ENCODE measurements at regions not wholly inside any gene's neighbourhood (a gene's known extent, or its start where the extent isn't known, plus 50 kb on each side); places are given as distances from the start of the nearest gene placed in this dataset.

- DNase-seq = no peak
Observed at GRCh38 chr2:236840215-236840614, 245.5 kb upstream of the COPS8 start.

- DNase-seq = no peak
Observed at GRCh38 chr2:236840857-236841256, 244.8 kb upstream of the COPS8 start.

- no peak for DNase-seq
Observed at GRCh38 chr2:236841389-236841788, 244.3 kb upstream of the COPS8 start.

- no peak for DNase-seq
Observed at GRCh38 chr2:236843161-236843968, 242.3 kb upstream of the COPS8 start.

DNA sequence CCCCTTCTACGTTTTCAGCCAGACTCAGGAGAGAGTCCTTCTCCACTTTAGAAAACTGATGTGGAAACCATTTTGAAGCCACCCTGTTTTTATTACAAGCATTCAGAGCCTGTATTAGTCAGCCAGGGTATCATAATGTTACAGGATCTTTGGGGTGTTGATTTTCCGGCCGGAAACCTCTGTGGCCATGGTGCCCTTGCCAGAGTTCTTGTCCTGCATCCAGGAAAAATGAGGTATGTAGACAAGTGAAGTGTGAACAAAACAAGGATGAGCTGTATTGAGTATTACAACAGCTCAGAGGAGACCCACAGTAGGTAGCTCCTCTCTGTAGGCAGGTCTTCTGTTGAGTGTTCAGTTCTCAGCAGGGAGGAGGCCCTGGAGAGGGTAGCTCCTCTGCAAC lies 241.0 kb upstream of the COPS8 start:
- no peak for DNase-seq

DNA sequence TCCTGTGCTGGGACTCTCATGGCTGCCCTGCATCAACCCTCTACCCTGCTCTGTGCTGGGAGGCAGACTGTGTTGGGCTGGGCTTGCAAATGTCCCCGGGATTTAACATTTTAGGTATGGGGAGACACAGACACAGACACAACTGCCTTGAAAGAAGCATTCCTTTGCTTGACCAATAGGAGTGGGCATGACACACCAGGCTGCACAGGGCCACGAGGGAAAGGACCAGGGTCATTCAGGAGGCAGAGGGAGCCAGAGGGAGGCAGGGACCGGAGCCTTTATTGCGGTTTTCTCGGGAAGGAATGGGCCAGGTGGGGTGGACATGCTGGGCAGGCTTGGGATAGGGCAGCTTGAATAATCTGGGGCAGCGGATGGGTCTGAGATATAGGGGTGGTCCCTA lies 238.7 kb upstream of the COPS8 start:
- DNase-seq = no peak

DNA sequence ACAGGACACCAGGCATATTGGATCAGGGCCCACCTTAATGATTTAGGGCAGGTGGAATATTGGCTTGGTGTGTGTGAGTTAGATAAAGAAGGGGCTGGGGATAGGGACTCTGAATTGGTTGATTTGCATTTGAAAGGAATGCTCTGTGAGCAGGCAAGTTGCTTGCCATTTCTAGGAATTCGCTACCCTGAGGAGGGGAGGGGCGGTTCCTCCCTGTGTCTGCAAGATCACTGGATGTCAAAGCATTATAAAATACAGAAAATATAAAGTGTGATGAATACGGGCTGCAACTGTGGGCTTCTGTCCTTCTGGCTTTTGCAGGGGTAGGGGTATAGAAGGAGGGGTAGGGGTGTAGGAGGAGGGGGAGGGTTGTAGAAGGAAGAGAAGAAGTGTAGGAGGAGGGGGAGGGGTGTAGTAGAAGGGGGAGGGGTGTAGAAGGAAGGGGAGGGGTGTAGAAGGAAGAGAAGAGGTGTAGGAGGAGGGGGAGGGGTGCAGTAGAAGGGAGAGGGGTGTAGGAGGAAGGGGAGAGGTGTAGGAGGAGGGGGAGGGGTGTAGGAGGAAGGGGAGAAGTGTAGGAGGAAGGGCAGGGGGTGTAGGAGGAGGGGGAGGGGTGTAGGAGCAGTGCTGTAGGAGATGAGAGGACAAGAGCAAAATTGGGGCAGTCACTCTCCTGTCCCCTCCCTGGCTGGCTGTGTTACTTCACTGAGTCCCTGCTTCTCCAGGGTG lies 238.0 kb upstream of the COPS8 start:
- no peak for DNase-seq

DNA sequence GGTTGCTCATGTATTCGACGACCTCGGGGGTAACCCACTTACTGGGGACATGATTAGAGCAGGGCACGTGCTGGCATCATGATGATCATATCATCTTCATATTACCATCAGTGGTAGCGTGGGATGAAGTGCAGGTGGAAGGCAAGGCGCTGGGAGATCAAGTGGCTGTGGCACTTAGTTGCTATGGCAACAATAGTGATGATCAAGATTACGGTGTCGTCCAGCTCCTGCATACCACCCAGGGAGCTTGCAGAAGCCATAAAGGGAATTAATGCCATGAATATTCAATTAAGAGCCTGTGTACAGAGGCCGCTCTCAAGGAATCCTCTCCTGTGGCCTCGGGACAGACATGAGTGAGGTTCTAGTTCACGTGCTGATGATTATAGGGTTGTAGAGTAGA lies 237.2 kb upstream of the COPS8 start:
- no peak for DNase-seq

GRCh38 chr2:236849508-236849907 lies 236.2 kb upstream of the COPS8 start:
- DNase-seq = no peak

DNA sequence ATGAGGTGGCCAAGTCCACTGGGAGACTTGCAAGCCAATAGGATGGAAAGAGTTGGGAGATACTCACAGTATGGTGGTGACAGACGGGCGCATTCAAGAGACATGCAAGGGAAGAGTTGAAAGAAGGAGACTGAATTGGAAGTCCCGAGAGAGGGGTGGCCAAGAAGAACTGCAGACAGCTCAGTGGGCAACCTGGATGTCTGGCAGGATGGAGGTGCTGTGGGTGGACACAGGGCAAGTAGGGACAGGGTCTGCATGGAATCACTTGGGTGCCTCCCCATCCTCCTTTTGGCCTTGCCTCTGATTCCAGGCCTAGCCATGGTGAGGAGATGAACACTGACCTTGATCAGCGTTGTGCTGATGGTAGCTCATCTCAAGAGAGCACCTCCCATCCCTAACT lies 235.7 kb upstream of the COPS8 start:
- no peak for DNase-seq

DNA sequence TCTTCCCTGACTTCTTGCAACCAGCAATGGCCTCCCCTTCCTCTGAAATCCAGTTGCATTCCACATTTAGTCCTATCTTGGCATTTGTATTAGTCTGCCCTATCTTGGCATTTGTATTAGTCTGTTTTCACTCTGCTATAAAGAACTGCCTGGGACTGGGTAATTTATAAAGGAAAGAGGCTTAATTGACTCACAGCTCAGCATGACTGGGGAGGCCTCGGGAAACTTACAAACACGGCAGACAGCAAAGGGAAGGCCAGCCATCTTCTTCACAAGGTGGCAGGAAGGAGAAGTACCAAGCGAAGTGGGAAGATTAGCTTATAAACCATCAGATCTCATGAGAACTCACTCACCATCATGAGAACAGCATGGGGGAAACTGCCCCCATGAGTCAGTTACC lies 234.5 kb upstream of the COPS8 start:
- DNase-seq = no peak

DNA sequence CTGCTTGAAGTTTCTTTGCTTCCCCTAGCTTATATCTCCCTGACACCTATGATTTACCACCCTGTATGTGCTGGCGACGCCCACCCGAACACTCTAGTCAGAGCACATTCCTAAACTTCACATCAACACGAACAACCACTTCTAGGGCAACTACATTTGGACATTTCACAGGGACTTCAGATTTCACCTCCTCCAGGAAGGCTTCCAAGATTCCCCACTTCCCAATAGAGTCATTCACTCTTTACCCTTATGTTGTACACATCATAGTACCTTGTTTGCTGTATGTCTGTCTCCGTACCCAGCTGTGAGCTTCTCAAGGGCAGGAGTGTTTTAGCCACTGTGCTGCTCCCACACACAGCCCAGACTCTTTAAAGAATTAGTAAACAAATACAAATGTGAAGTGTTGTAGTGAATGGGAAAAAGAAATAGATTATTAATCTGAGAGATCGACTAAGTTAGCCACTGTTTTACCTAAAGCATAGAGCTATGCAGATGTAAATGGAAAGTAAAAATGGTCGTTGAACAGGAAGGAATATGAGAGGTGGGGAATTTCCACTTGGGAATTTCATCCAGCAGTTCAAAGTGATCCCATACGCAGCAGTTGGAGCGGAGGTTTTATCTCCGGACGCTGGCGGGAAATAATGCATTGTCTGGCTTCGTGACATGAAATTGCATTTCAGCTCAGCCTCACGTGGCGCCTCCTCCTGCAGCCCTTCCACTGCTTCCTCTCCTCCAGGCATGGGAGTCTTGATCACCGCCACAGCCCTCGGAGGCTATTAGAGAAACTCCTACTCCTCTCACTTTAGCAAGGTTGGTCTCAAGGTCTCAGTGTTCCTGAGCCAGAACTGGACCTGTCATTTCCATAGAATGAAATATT lies 233.4 kb upstream of the COPS8 start:
- DNase-seq = no peak

DNA sequence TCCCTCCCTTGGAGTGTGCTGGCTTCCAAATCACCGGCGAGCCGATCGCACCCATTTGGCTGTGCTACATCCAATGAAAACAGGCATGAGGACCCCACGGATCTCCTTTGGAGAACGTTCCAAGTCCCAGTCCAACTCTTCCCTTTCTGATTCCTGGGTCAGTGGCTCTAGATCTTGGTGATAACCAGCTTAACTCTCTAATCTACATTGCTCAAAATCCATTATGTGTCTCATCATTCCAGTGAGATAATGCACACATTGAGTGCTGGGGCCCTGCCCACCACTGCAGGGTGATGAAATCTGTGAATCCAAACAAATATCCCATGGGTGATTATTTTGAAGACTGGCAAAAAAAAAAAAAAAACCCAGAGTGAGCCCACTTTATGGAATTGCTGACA lies 232.7 kb upstream of the COPS8 start:
- no peak for DNase-seq

DNA sequence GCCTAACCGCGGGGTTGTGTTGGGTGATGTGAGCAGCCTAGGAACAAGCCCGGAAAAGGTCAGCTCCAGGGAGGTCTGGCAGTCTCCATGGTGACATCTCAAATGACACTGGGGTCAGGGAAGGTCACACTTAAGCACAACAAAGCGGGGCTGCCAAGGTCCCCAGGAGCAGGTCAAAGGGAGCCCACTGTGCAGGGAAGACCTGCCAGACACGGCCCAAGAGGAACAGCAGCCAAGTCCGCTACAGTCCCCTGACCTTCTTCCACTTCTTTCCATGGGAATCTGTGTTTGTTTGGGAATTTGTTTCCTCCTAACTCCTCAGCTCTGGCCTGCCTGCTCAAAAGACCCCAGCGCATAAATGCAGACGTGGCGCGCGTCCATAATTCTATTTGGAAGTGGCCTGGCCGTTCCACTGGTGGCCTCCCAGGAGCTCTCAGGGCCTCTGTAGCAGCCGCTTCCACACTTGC lies 232.1 kb upstream of the COPS8 start:
- no peak for DNase-seq

GRCh38 chr2:236855176-236855865 lies 230.4 kb upstream of the COPS8 start:
- DNase-seq = no peak

GRCh38 chr2:236855866-236856847 lies 229.5 kb upstream of the COPS8 start:
- no peak for DNase-seq

DNA sequence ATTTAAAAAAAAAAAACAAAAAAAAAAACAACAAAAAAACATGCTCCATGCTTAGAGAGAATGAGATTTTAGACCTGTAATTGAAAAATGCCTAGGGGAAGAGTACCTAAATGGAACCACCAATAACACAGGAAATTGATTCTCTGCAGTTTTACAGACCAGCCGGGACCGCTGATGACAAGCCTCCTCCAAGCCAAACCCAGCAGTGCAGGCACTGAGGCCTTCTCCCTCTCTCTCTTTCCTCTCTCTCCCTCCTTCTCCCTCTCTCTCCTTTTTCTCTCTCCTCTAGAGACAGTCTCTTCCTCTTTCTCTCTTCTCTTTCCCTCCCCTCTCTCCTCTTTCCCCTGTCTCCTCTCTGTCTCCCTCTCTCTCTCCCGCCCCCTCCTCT lies 228.8 kb upstream of the COPS8 start:
- DNase-seq = no peak

DNA sequence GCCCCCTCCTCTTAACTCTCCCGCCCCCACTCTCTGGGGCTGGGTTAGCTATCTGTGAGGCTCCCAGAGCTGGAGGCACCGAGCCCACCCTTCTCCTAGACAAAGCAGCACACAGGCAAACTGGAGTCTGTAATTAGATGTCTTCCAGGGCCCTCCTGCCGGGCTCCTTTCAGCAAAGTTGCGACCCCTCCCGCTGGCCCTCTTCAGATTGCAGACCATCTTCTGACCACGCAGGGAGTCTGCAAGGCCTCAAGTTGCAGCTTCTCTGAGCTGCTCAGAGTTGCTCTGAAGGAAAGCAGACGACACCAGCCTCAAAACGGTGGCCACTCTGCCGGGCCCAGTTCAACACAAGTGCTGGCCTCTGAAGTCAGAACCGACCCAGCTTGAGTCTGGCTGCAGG lies 228.4 kb upstream of the COPS8 start:
- DNase-seq = no peak

DNA sequence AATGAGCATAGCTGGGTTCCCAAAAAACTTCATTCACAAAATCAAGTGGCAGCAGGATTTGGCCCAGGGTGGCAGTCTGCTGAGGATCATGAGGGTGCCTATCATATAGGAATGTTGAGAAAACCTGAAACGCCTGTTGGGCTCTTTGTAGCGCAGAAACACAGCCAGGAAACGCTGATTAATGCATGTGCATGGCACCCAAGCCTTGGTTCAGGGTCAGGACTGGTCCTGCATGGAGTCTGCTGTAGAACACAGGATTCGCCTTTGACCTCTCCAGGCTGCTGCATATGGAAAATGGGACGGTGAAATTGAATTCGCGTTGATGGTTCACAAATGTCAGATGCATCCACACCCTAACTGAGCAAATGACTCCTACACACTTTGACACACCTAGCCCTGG lies 227.9 kb upstream of the COPS8 start:
- DNase-seq = no peak

DNA sequence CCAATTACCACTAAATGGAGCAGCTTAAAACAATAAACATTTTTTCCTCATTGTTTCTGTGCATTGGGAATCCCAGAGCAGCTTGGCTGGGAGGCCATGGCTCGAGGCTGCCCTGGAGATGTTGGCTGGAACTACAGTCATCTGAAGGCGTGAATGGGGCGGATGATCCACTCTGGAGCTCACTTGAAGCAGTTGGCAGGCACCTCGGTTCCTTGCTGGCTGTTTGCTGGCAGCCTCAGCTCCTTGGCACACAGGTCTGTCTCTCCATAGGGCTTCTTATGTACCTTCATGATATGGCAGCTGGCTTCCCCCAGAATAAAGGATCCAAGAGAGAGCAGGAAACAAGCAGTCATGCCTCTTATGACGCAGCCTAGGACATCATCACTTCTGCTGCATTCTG lies 227.0 kb upstream of the COPS8 start:
- no peak for DNase-seq

DNA sequence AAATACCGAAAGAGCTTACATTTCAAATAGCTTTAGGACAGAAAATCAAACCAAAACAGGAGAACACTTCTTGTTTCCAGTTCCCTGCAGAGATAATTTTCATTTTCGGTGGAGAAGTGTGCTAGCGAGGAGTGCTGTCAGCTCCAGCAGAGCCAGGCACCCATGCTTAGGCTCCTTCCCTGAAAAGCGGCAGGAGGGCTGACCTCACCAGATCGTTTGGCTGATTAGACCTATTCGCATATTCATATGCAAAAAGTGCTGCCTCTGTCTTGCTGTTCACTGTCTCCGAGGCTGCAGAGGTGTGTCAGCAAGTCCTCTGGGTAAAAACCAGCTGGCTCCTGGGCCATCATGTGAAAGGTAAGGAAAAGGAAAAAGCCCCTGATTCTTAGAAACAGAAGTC lies 225.8 kb upstream of the COPS8 start:
- DNase-seq = no peak

Data from CD4-positive, alpha-beta T cell treated with Interleukin-17A for 1 hour (primary cell).